ENCODE measurements at regions not wholly inside any gene's neighbourhood (a gene's known extent, or its start where the extent isn't known, plus 50 kb on each side); places are given as distances from the start of the nearest gene placed in this dataset.

GRCh38 chr3:168514252-168514651 is 418.5 kb upstream of the GOLIM4 start:
- no peak for TF ChIP-seq CTCF (conservative IDR thresholded peaks at IDR 0.05)
- no peak for TF ChIP-seq EZH2 (IDR thresholded peaks at IDR 0.05; ENCODE audit: low read depth)

All from PC-9 (cell line).